MCF 10A (cell line): ENCODE measurements at regions not wholly inside any gene's neighbourhood (a gene's known extent, or its start where the extent isn't known, plus 50 kb on each side); places are given as distances from the start of the nearest gene placed in this dataset.

ENCODE experiments used
- BruUV-seq: library from RNA; stranded (reverse); fragments of 400-500 nt; replicated peaks from 2 replicates; lab custom pipeline; 2021; lab: Mats Ljungman, UMichigan
- CTCF ChIA-PET: fragments of 300-600 bp; sonication (Branson Sonifier 250); formaldehyde crosslinking; extraction: SDS; loops from one replicate; lab custom pipeline; 2021; ENCODE audit warnings: antibody characterized with exemption, inconsistent platforms; lab: Yijun Ruan, JAX
- POLR2A ChIA-PET: fragments of 300-600, 350-650 bp; sonication (Branson Sonifier 250); formaldehyde crosslinking; extraction: SDS; loops from one replicate; lab custom pipeline; 2020; ENCODE audit warnings: antibody characterized with exemption, inconsistent platforms; lab: Yijun Ruan, JAX
- DNase-seq: peaks from one replicate; pipeline ENCODE4 v3.0.0-alpha.2; 2018; ENCODE audit not compliant: unreplicated experiment
- H3K27ac Mint-ChIP-seq: one replicate; pipeline ENCODE4 v1.8.0; 2022; ENCODE audit warnings: mild to moderate bottlenecking, low read depth, mixed read lengths; ENCODE audit not compliant: unreplicated experiment
- H3K27me3 Mint-ChIP-seq: one replicate; pipeline ENCODE4 v1.8.0; 2022; ENCODE audit warnings: mixed read lengths; ENCODE audit not compliant: insufficient read depth, unreplicated experiment
- H3K36me3 Mint-ChIP-seq: one replicate; pipeline ENCODE4 v1.8.0; 2022; ENCODE audit warnings: mild to moderate bottlenecking, moderate library complexity, mixed read lengths; ENCODE audit not compliant: insufficient read depth, unreplicated experiment
- H3K4me1 Mint-ChIP-seq: one replicate; pipeline ENCODE4 v1.8.0; 2022; ENCODE audit warnings: mixed read lengths; ENCODE audit not compliant: insufficient read depth, unreplicated experiment
- H3K4me3 Mint-ChIP-seq: one replicate; pipeline ENCODE4 v1.8.0; 2022; ENCODE audit warnings: mild to moderate bottlenecking, moderate library complexity, mixed read lengths; ENCODE audit not compliant: unreplicated experiment
- H3K9me3 Mint-ChIP-seq: one replicate; pipeline ENCODE4 v1.8.0; 2022; ENCODE audit warnings: mixed read lengths; ENCODE audit not compliant: unreplicated experiment
- CTCF ChIP-seq: fragments of 200-600 bp; IDR thresholded peaks from one replicate; pipeline ENCODE4 v1.8.0; 2022; ENCODE audit warnings: antibody characterized with exemption, mild to moderate bottlenecking; ENCODE audit not compliant: unreplicated experiment
- intact Hi-C: fragments of 100-400 bp; cut with micrococcal nuclease; formaldehyde crosslinking; loops from 2 replicates; pipeline ENCODE4 v1.14.1; 2022

GRCh38 chr5:144093868-144094267, 76.6 kb downstream of the YIPF5 start:
- H3K9me3 Mint-ChIP-seq, result peaks cover 11% of the 10 kb centered on the region
- DNase-seq, result no peak
- TF ChIP-seq CTCF, result no peak
- no peaks in the 10 kb centered on the region for H3K36me3 Mint-ChIP-seq
- POLR2A ChIA-PET, result no interaction called here
- H3K4me1 Mint-ChIP-seq, result peaks cover 1% of the 10 kb centered on the region
- CTCF ChIA-PET, result interaction anchor here (0.8 to 1.2 kb wide), 2 partner anchors 18 to 48 kb away, joined by 3 read pairs; no protein-coding TSS in a partner anchor
- no peak overlapping the region for H3K4me3 Mint-ChIP-seq
- no TSS peak for BruUV-seq
- H3K27me3 Mint-ChIP-seq, result no peaks in the 10 kb centered on the region
- H3K27ac Mint-ChIP-seq, result no peak overlapping the region
- intact Hi-C loops, result no loop called here

- POLR2A ChIA-PET, result interaction anchor here (1.2 kb wide), 1 partner anchor 11 kb away, joined by 4 read pairs; no protein-coding TSS in a partner anchor
- no TSS peak for BruUV-seq
- no peaks in the 10 kb centered on the region for H3K4me1 Mint-ChIP-seq
- intact Hi-C loops, result no loop called here
- no peak for DNase-seq
- no peaks in the 10 kb centered on the region for H3K36me3 Mint-ChIP-seq
- H3K27me3 Mint-ChIP-seq, result no peaks in the 10 kb centered on the region
- TF ChIP-seq CTCF, result no peak
- no peak overlapping the region for H3K27ac Mint-ChIP-seq
- H3K4me3 Mint-ChIP-seq, result no peak overlapping the region
- peaks cover under 1% of the 10 kb centered on the region for H3K9me3 Mint-ChIP-seq
- CTCF ChIA-PET, result interaction anchor here (0.6 to 1.0 kb wide), 2 partner anchors 86 to 396 kb away, joined by 3 read pairs; no protein-coding TSS in a partner anchor
Observed at GRCh38 chr5:144100702-144101101, 69.8 kb downstream of the YIPF5 start.

- Mint-ChIP-seq H3K27ac (no peak overlapping the region), H3K9me3 (no peaks in the 10 kb centered on the region), H3K36me3 (no peaks in the 10 kb centered on the region), H3K27me3 (no peaks in the 10 kb centered on the region), H3K4me1 (no peaks in the 10 kb centered on the region), H3K4me3 (no peak overlapping the region)
- BruUV-seq, result no TSS peak
- intact Hi-C loops, result no loop called here
- DNase-seq, result no peak
- TF ChIP-seq CTCF, result no peak
- ChIA-PET POLR2A (interaction anchor here (1.2 kb wide), 1 partner anchor 10 kb away, joined by 4 read pairs; no protein-coding TSS in a partner anchor), CTCF (interaction anchor here (1.0 kb wide), 1 partner anchor 87 kb away, joined by 3 read pairs; no protein-coding TSS in a partner anchor)
Observed at GRCh38 chr5:144101616-144102015, 68.8 kb downstream of the YIPF5 start.

GRCh38 chr5:144102361-144102760, 68.1 kb downstream of the YIPF5 start:
- no TSS peak for BruUV-seq
- no peak for TF ChIP-seq CTCF
- Mint-ChIP-seq H3K36me3 (no peaks in the 10 kb centered on the region), H3K4me1 (no peaks in the 10 kb centered on the region), H3K9me3 (no peaks in the 10 kb centered on the region), H3K27me3 (no peaks in the 10 kb centered on the region), H3K4me3 (no peak overlapping the region), H3K27ac (no peak overlapping the region)
- POLR2A ChIA-PET, result interaction anchor here (0.6 kb wide), 1 partner anchor 497 kb away, joined by 3 read pairs; no protein-coding TSS in a partner anchor
- no peak for DNase-seq
- CTCF ChIA-PET, result no interaction called here
- intact Hi-C loops, result no loop called here
